ENCODE measurements at regions not wholly inside any gene's neighbourhood (a gene's known extent, or its start where the extent isn't known, plus 50 kb on each side); places are given as distances from the start of the nearest gene placed in this dataset.

DNA sequence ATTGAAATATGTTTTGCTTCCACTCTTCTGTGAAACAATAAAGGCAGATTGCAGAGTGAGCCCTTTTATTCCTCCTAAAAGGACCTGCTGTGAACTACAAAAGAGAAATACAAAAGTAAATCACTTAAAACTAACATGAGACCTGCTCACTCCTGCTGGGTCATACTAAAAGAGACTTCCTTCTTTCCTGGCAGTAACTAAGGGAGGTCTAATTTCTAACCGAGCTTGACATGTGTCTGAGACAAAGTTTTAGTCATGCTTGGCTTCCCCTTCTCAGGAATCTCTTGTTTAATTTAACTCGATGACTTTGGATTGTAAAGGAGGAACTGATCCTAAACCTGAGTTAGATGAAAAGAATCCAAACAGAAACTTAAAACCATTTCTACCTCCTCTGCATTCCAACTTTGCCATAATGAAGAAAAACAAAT is 86.4 kb upstream of the CDH6 start:
- TF ChIP-seq, protein P1, sequence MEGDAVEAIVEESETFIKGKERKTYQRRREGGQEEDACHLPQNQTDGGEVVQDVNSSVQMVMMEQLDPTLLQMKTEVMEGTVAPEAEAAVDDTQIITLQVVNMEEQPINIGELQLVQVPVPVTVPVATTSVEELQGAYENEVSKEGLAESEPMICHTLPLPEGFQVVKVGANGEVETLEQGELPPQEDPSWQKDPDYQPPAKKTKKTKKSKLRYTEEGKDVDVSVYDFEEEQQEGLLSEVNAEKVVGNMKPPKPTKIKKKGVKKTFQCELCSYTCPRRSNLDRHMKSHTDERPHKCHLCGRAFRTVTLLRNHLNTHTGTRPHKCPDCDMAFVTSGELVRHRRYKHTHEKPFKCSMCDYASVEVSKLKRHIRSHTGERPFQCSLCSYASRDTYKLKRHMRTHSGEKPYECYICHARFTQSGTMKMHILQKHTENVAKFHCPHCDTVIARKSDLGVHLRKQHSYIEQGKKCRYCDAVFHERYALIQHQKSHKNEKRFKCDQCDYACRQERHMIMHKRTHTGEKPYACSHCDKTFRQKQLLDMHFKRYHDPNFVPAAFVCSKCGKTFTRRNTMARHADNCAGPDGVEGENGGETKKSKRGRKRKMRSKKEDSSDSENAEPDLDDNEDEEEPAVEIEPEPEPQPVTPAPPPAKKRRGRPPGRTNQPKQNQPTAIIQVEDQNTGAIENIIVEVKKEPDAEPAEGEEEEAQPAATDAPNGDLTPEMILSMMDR (conservative IDR thresholded peaks at IDR 0.05 in 1 of 2, IDR thresholded peaks at IDR 0.05 in 1 of 2; ENCODE audit: low read depth in 1 of 2, low read length in 2 of 2): no peak
- TF ChIP-seq EZH2 (IDR thresholded peaks at IDR 0.05; ENCODE audit: low read length, missing control alignments): no peak

Measured in fibroblast of lung (primary cell).